ENCODE measurements at regions not wholly inside any gene's neighbourhood (a gene's known extent, or its start where the extent isn't known, plus 50 kb on each side); places are given as distances from the start of the nearest gene placed in this dataset.

GRCh38 chr14:42480255-42480654 is 873.6 kb downstream of the LRFN5 start:
- Mint-ChIP-seq H3K27ac (no peak overlapping the region), H3K36me3 (ENCODE audit: low read depth) (no peaks in the 10 kb centered on the region), H3K27me3 (ENCODE audit: insufficient read depth) (no peaks in the 10 kb centered on the region), H3K4me3 (no peak overlapping the region), H3K9me3 (peaks cover 4% of the 10 kb centered on the region), H3K4me1 (ENCODE audit: low read depth) (no peaks in the 10 kb centered on the region)
- intact Hi-C loops (cut with micrococcal nuclease): no loop called here
- no peak for DNase-seq (ENCODE audit: low spot score)

DNA sequence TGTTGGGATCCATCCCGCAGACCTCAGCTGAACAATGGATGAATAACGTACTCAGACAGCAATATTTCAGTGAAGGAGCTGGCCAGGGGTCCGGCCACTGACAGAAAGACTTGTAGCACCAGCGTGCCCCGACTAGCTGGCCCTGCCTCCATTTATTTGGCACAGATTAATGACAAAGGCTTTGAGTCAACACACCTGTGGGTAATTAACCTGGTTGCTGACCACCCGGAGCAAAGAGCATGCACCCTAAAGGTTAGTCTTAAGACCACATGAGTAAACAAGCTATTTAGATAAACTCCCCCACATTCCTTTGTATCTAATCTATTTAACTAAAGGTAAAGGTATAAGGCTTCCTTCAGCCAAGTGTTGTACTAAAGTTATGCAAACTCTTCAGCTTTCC is 868.6 kb downstream of the LRFN5 start:
- Mint-ChIP-seq H3K4me3 (no peak overlapping the region), H3K4me1 (ENCODE audit: low read depth) (no peaks in the 10 kb centered on the region), H3K27me3 (ENCODE audit: insufficient read depth) (no peaks in the 10 kb centered on the region), H3K9me3 (peaks cover 10% of the 10 kb centered on the region), H3K36me3 (ENCODE audit: low read depth) (no peaks in the 10 kb centered on the region), H3K27ac (no peak overlapping the region)
- no peak for DNase-seq (ENCODE audit: low spot score)
- intact Hi-C loops (cut with micrococcal nuclease): no loop called here

DNA sequence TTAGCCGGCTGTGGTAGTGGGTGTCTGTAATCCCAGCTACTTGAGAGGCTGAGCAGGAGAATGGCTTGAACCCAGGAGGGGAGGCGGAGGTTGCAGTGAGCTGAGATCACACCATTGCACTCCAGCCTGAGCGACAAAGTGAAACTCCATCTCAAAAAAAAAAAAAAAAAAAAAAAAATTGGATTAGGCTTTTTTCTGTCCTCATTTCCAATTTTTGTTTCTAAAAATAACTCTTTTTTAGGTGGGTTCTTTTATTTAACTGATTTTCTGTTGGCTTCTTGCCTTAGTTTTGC is 863.7 kb downstream of the LRFN5 start:
- Mint-ChIP-seq H3K27ac (no peak overlapping the region), H3K36me3 (ENCODE audit: low read depth) (no peaks in the 10 kb centered on the region), H3K4me1 (ENCODE audit: low read depth) (no peaks in the 10 kb centered on the region), H3K27me3 (ENCODE audit: insufficient read depth) (no peaks in the 10 kb centered on the region), H3K9me3 (peaks cover 15% of the 10 kb centered on the region), H3K4me3 (no peak overlapping the region)
- no peak for DNase-seq (ENCODE audit: low spot score)
- intact Hi-C loops (cut with micrococcal nuclease): no loop called here

DNA sequence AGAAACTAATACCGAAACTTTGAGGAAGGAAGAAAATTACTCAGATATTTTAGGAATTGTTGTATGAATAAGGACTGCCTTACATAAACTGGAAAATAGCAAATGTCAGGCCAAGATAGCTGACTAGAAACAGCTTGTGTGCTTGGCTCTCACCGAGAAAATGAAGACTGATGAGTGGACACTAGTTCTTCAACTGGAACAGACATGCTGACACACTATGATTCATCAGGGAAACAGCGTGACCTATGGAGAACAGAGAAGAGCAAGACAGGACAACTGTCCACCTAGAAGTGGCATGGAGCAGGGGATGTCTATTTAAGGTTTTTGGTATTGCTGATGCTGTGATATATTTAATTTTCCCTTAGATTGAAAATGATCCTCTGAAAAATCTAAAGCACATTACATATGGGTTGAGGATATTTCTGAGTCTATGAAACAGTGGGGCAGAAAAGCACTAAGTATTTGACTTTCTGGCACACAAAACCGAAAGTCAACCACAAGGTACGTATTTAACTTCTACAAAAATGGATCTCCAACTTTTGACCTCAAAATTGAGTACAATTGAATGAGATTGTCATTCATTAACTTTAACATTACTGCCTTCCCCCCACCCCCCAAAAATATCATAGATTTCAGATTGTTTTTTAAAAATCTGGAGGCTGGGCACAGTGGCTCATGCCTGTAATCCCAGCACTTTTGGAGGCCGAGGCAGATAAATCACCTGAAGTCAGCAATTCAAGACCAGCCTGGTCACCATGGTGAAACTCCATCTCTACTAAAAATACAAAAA is 863.2 kb downstream of the LRFN5 start:
- no peaks in the 10 kb centered on the region for H3K4me1 Mint-ChIP-seq (ENCODE audit: low read depth)
- no peak overlapping the region for H3K4me3 Mint-ChIP-seq
- no peaks in the 10 kb centered on the region for H3K36me3 Mint-ChIP-seq (ENCODE audit: low read depth)
- intact Hi-C loops (cut with micrococcal nuclease): no loop called here
- no peak for DNase-seq (ENCODE audit: low spot score)
- H3K27ac Mint-ChIP-seq: no peak overlapping the region
- H3K9me3 Mint-ChIP-seq: peaks cover 15% of the 10 kb centered on the region
- no peaks in the 10 kb centered on the region for H3K27me3 Mint-ChIP-seq (ENCODE audit: insufficient read depth)

GRCh38 chr14:42460673-42461072 is 854.0 kb downstream of the LRFN5 start:
- H3K36me3 Mint-ChIP-seq (ENCODE audit: low read depth): no peaks in the 10 kb centered on the region
- no peak overlapping the region for H3K4me3 Mint-ChIP-seq
- intact Hi-C loops (cut with micrococcal nuclease): no loop called here
- H3K4me1 Mint-ChIP-seq (ENCODE audit: low read depth): no peaks in the 10 kb centered on the region
- H3K27me3 Mint-ChIP-seq (ENCODE audit: insufficient read depth): no peaks in the 10 kb centered on the region
- no peak overlapping the region for H3K27ac Mint-ChIP-seq
- peaks cover 15% of the 10 kb centered on the region for H3K9me3 Mint-ChIP-seq
- no peak for DNase-seq (ENCODE audit: low spot score)

- Mint-ChIP-seq H3K27me3 (ENCODE audit: insufficient read depth) (no peaks in the 10 kb centered on the region), H3K36me3 (ENCODE audit: low read depth) (no peaks in the 10 kb centered on the region), H3K4me1 (ENCODE audit: low read depth) (no peaks in the 10 kb centered on the region), H3K27ac (no peak overlapping the region), H3K9me3 (peaks cover 13% of the 10 kb centered on the region), H3K4me3 (no peak overlapping the region)
- intact Hi-C loops (cut with micrococcal nuclease): no loop called here
- DNase-seq (ENCODE audit: low spot score): no peak
These were observed 852.6 kb downstream of the LRFN5 start for GRCh38 chr14:42459171-42459685.

DNA sequence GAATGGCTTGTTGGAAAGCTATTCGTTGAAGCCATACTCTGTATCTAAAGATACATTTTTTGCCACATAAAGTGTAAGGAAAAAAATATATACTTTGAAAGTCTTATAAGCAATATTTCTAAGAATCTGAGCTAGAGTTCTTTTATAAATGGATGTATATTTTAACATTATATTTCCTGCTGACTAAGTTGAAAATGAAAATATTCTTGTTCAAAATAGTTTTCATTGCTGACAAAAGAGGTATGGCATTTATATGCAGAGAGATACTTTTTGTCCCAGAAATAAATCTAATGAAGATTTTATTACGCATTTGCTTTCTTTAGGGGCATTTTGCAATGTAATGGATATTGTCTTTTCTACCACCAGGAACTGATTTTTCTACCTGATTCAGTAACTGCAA is 834.9 kb downstream of the LRFN5 start:
- no peak overlapping the region for H3K4me3 Mint-ChIP-seq
- H3K4me1 Mint-ChIP-seq (ENCODE audit: low read depth): no peaks in the 10 kb centered on the region
- H3K9me3 Mint-ChIP-seq: peaks cover 4% of the 10 kb centered on the region
- no peaks in the 10 kb centered on the region for H3K27me3 Mint-ChIP-seq (ENCODE audit: insufficient read depth)
- H3K36me3 Mint-ChIP-seq (ENCODE audit: low read depth): no peaks in the 10 kb centered on the region
- intact Hi-C loops (cut with micrococcal nuclease): no loop called here
- H3K27ac Mint-ChIP-seq: no peak overlapping the region
- no peak for DNase-seq (ENCODE audit: low spot score)

GRCh38 chr14:42437809-42438208 is 831.1 kb downstream of the LRFN5 start:
- intact Hi-C loops (cut with micrococcal nuclease): no loop called here
- peaks cover 10% of the 10 kb centered on the region for H3K9me3 Mint-ChIP-seq
- no peak overlapping the region for H3K27ac Mint-ChIP-seq
- DNase-seq (ENCODE audit: low spot score): no peak
- H3K36me3 Mint-ChIP-seq (ENCODE audit: low read depth): no peaks in the 10 kb centered on the region
- H3K4me1 Mint-ChIP-seq (ENCODE audit: low read depth): no peaks in the 10 kb centered on the region
- H3K4me3 Mint-ChIP-seq: no peak overlapping the region
- H3K27me3 Mint-ChIP-seq (ENCODE audit: insufficient read depth): no peaks in the 10 kb centered on the region

- intact Hi-C loops (cut with micrococcal nuclease): no loop called here
- H3K27me3 Mint-ChIP-seq (ENCODE audit: insufficient read depth): no peaks in the 10 kb centered on the region
These were observed 822.7 kb downstream of the LRFN5 start for GRCh38 chr14:42429401-42429800.

GRCh38 chr14:42428996-42429395 is 822.3 kb downstream of the LRFN5 start:
- H3K9me3 Mint-ChIP-seq: peaks cover 8% of the 10 kb centered on the region
- no peak overlapping the region for H3K4me3 Mint-ChIP-seq
- no peaks in the 10 kb centered on the region for H3K27me3 Mint-ChIP-seq (ENCODE audit: insufficient read depth)
- no peak for DNase-seq (ENCODE audit: low spot score)
- intact Hi-C loops (cut with micrococcal nuclease): no loop called here
- no peak overlapping the region for H3K27ac Mint-ChIP-seq
- H3K4me1 Mint-ChIP-seq (ENCODE audit: low read depth): no peaks in the 10 kb centered on the region
- H3K36me3 Mint-ChIP-seq (ENCODE audit: low read depth): no peaks in the 10 kb centered on the region

More at GRCh38 chr14:42429401-42429800, 822.7 kb downstream of the LRFN5 start:
- DNase-seq (ENCODE audit: low spot score): no peak
- no peaks in the 10 kb centered on the region for H3K36me3 Mint-ChIP-seq (ENCODE audit: low read depth)
- no peaks in the 10 kb centered on the region for H3K4me1 Mint-ChIP-seq (ENCODE audit: low read depth)
- no peak overlapping the region for H3K4me3 Mint-ChIP-seq
- no peak overlapping the region for H3K27ac Mint-ChIP-seq
- peaks cover 8% of the 10 kb centered on the region for H3K9me3 Mint-ChIP-seq

DNA sequence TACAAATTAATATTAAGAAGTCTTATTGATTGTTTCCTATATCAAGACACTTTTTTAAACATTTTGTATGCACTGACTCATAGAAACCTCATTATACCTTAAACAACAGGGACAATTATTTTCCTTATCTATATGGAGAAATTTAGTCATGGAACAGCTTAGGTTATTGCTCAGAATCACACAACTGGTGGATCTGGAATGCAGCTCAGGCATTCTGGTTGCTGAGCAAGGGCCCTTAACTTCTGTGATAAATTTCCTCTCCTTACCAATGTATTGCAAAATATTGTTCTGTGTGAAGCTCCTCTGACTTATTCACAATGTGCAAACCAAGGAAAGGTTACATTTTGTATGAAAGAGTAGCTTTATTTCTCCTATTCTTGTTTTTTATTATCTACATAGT is 817.8 kb downstream of the LRFN5 start:
- DNase-seq (ENCODE audit: low spot score): no peak
- no peaks in the 10 kb centered on the region for H3K9me3 Mint-ChIP-seq
- H3K36me3 Mint-ChIP-seq (ENCODE audit: low read depth): no peaks in the 10 kb centered on the region
- no peak overlapping the region for H3K27ac Mint-ChIP-seq
- no peaks in the 10 kb centered on the region for H3K4me1 Mint-ChIP-seq (ENCODE audit: low read depth)
- intact Hi-C loops (cut with micrococcal nuclease): no loop called here
- no peaks in the 10 kb centered on the region for H3K27me3 Mint-ChIP-seq (ENCODE audit: insufficient read depth)
- no peak overlapping the region for H3K4me3 Mint-ChIP-seq

- Mint-ChIP-seq H3K27me3 (ENCODE audit: insufficient read depth) (no peaks in the 10 kb centered on the region), H3K9me3 (no peaks in the 10 kb centered on the region), H3K4me3 (no peak overlapping the region), H3K27ac (no peak overlapping the region), H3K4me1 (ENCODE audit: low read depth) (no peaks in the 10 kb centered on the region), H3K36me3 (ENCODE audit: low read depth) (no peaks in the 10 kb centered on the region)
- DNase-seq (ENCODE audit: low spot score): no peak
- intact Hi-C loops (cut with micrococcal nuclease): no loop called here
These were observed 814.9 kb downstream of the LRFN5 start for GRCh38 chr14:42421377-42422078.

DNA sequence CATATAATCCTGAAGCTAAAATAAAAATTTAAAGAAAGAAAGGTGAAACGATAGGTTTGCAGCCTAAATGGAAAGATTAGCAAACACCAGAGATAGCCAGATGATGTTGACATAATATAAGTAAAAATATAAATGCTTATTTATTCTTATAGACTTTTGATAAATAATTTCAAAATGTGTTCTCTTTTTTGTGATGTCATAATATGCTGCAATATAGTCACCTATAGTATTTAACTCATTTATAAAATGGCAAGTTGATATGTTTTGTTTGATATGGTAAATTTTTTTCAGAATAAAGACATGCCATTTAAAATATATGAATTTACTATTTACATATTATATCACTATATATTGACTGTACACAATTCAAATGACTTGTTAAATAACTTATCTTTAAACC is 813.4 kb downstream of the LRFN5 start:
- no peaks in the 10 kb centered on the region for H3K4me1 Mint-ChIP-seq (ENCODE audit: low read depth)
- no peaks in the 10 kb centered on the region for H3K27me3 Mint-ChIP-seq (ENCODE audit: insufficient read depth)

More for the DNA sequence above, 813.4 kb downstream of the LRFN5 start:
- Mint-ChIP-seq H3K36me3 (ENCODE audit: low read depth) (no peaks in the 10 kb centered on the region), H3K27ac (no peak overlapping the region), H3K9me3 (no peaks in the 10 kb centered on the region), H3K4me3 (no peak overlapping the region)
- DNase-seq (ENCODE audit: low spot score): no peak
- intact Hi-C loops (cut with micrococcal nuclease): no loop called here
